HFFc6 (cell line): ENCODE measurements at regions not wholly inside any gene's neighbourhood (a gene's known extent, or its start where the extent isn't known, plus 50 kb on each side); places are given as distances from the start of the nearest gene placed in this dataset.

ENCODE experiments used
- DNase-seq: peaks from one replicate; pipeline ENCODE4 v3.0.0-alpha.2; 2018
- H3K27ac Mint-ChIP-seq: 2 replicates; pipeline ENCODE4 v1.8.0; 2020; ENCODE audit warnings: mild to moderate bottlenecking, mixed read lengths
- H3K27me3 Mint-ChIP-seq: 2 replicates; pipeline ENCODE4 v1.8.0; 2021; ENCODE audit warnings: mild to moderate bottlenecking, moderate library complexity, mixed read lengths; ENCODE audit not compliant: insufficient read depth
- H3K36me3 Mint-ChIP-seq: 2 replicates; pipeline ENCODE4 v1.8.0; 2021; ENCODE audit warnings: low read depth, mixed read lengths
- H3K4me1 Mint-ChIP-seq: 2 replicates; pipeline ENCODE4 v1.8.0; 2020; ENCODE audit warnings: low read depth, mixed read lengths
- H3K4me3 Mint-ChIP-seq: 2 replicates; pipeline ENCODE4 v1.8.0; 2020; ENCODE audit warnings: mild to moderate bottlenecking, moderate library complexity, mixed read lengths
- H3K9me3 Mint-ChIP-seq: 2 replicates; pipeline ENCODE4 v1.8.0; 2020; ENCODE audit warnings: mild to moderate bottlenecking, mixed read lengths
- CTCF ChIP-seq: fragments of 200-600 bp; sonication (generic); IDR thresholded peaks from 2 replicates; pipeline ENCODE4 v1.5.0; 2021; ENCODE audit warnings: antibody characterized with exemption, mild to moderate bottlenecking

- H3K4me1 Mint-ChIP-seq, result no peaks in the 10 kb centered on the region
- no peak for TF ChIP-seq CTCF
- H3K27ac Mint-ChIP-seq, result no peak overlapping the region
- no peaks in the 10 kb centered on the region for H3K9me3 Mint-ChIP-seq
- H3K4me3 Mint-ChIP-seq, result no peak overlapping the region
- H3K27me3 Mint-ChIP-seq, result no peaks in the 10 kb centered on the region; the same call in 1 of the 2 replicates
- H3K36me3 Mint-ChIP-seq, result no peaks in the 10 kb centered on the region
- DNase-seq, result no peak
Observed at GRCh38 chr5:82564963-82565362, 286.8 kb upstream of the RPS23 start.

- H3K27me3 Mint-ChIP-seq, result no peaks in the 10 kb centered on the region; the same call in 1 of the 2 replicates
- H3K36me3 Mint-ChIP-seq, result no peaks in the 10 kb centered on the region
- no peak for DNase-seq
- H3K27ac Mint-ChIP-seq, result no peak overlapping the region
- H3K4me1 Mint-ChIP-seq, result no peaks in the 10 kb centered on the region
- TF ChIP-seq CTCF, result no peak
- no peaks in the 10 kb centered on the region for H3K9me3 Mint-ChIP-seq
- no peak overlapping the region for H3K4me3 Mint-ChIP-seq
Observed at GRCh38 chr5:82563745-82564144, 285.6 kb upstream of the RPS23 start.

- Mint-ChIP-seq H3K9me3 (no peaks in the 10 kb centered on the region), H3K4me1 (no peaks in the 10 kb centered on the region), H3K36me3 (no peaks in the 10 kb centered on the region), H3K27me3 (no peaks in the 10 kb centered on the region; the same call in none of the 2 replicates), H3K4me3 (no peak overlapping the region), H3K27ac (no peak overlapping the region)
- no peak for DNase-seq
- TF ChIP-seq CTCF, result no peak
Observed at GRCh38 chr5:82562696-82563240, 284.6 kb upstream of the RPS23 start.

- DNase-seq, result no peak
- H3K4me1 Mint-ChIP-seq, result no peaks in the 10 kb centered on the region
- no peaks in the 10 kb centered on the region for H3K9me3 Mint-ChIP-seq
- H3K27me3 Mint-ChIP-seq, result no peaks in the 10 kb centered on the region; the same call in 1 of the 2 replicates
- no peaks in the 10 kb centered on the region for H3K36me3 Mint-ChIP-seq
- H3K27ac Mint-ChIP-seq, result no peak overlapping the region
- no peak overlapping the region for H3K4me3 Mint-ChIP-seq
- no peak for TF ChIP-seq CTCF
Observed at GRCh38 chr5:82561797-82562196, 283.6 kb upstream of the RPS23 start.

GRCh38 chr5:82560969-82561368 is 282.8 kb upstream of the RPS23 start:
- no peaks in the 10 kb centered on the region for H3K9me3 Mint-ChIP-seq
- no peak overlapping the region for H3K4me3 Mint-ChIP-seq
- H3K36me3 Mint-ChIP-seq, result no peaks in the 10 kb centered on the region
- TF ChIP-seq CTCF, result no peak
- H3K27ac Mint-ChIP-seq, result no peak overlapping the region
- no peak for DNase-seq
- H3K4me1 Mint-ChIP-seq, result no peaks in the 10 kb centered on the region
- H3K27me3 Mint-ChIP-seq, result no peaks in the 10 kb centered on the region; the same call in 1 of the 2 replicates

- no peaks in the 10 kb centered on the region for H3K36me3 Mint-ChIP-seq
- TF ChIP-seq CTCF, result no peak
- no peaks in the 10 kb centered on the region for H3K9me3 Mint-ChIP-seq
- DNase-seq, result no peak
- H3K27me3 Mint-ChIP-seq, result no peaks in the 10 kb centered on the region; the same call in 1 of the 2 replicates
- no peak overlapping the region for H3K4me3 Mint-ChIP-seq
- no peak overlapping the region for H3K27ac Mint-ChIP-seq
- no peaks in the 10 kb centered on the region for H3K4me1 Mint-ChIP-seq
Observed at GRCh38 chr5:82560561-82560960, 282.4 kb upstream of the RPS23 start.
